ENCODE measurements at regions not wholly inside any gene's neighbourhood (a gene's known extent, or its start where the extent isn't known, plus 50 kb on each side); places are given as distances from the start of the nearest gene placed in this dataset.

DNA sequence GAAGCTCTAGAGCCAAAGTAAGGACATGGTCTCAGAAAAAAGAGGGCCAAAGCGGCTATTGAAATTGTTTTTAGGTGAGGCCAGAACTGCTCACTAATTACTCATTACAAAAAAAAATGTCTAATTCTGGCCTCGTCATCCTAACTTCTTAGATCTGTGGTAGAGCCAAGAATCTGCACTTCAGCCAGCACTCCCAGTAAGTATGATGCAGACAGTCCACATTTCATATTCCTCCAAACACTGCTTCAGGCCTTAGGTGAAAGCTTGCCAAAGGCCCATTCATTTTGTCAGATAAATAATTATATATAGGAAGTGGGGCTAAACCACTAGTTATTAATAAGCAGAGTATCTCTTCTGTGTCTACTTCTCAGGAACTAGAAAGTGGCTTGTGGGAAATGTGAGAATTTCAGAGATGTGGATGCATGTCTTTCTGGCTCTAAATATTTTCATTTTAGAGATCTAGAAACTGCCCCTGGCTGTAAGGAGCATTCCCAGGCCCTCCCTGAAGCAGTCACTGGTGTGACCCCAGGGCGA, 554.0 kb downstream of the TLE4 start:
- no peaks in the 10 kb centered on the region for H3K4me1 ChIP-seq (replicated peaks in 1 of 4; ENCODE audit: control insufficient read depth in 3 of 4, insufficient read depth in 4 of 4, low read length in 3 of 4)
- TF ChIP-seq CHD2 (IDR thresholded peaks at IDR 0.05; ENCODE audit: low read length) = no peak
- TF ChIP-seq TBP (IDR thresholded peaks at IDR 0.05; ENCODE audit: low read depth, low read length) = no peak
- TF ChIP-seq JUND (IDR thresholded peaks at IDR 0.05; ENCODE audit: low read length) = no peak
- no peak for TF ChIP-seq USF2 (IDR thresholded peaks at IDR 0.05; ENCODE audit: low read length)
- no peak overlapping the region for H3K9ac ChIP-seq (replicated peaks in 1 of 4; ENCODE audit: extremely low read depth in 1 of 4, low read depth in 3 of 4, low read length in 3 of 4)
- CTCF ChIA-PET (ENCODE audit: partially characterized antibody) = interaction anchor here (0.7 kb wide), 1 partner anchor 20 kb away, joined by 3 read pairs; no protein-coding TSS in a partner anchor
- no peak for FAIRE-seq
- H3K79me2 ChIP-seq (ENCODE audit: control insufficient read depth in 1 of 2, insufficient read depth in 2 of 2, low read length in 2 of 2) = no peaks in the 10 kb centered on the region
- no peak overlapping the region for H2BK5ac ChIP-seq (ENCODE audit: low read depth, low read length)
- H4K91ac ChIP-seq (replicated peaks; ENCODE audit: insufficient read length, low read length) = no peak overlapping the region
- H2BK15ac ChIP-seq (ENCODE audit: low read length) = no peak overlapping the region
- H2AK5ac ChIP-seq (ENCODE audit: low read depth, low read length) = no peak overlapping the region
- no peak overlapping the region for H3K4me3 ChIP-seq (ENCODE audit: extremely low read depth in 1 of 4, insufficient read depth in 2 of 4, low read depth in 3 of 4, low read length in 4 of 4)
- H3K18ac ChIP-seq (ENCODE audit: extremely low read depth, low read length) = no peak overlapping the region
- no peak overlapping the region for H2BK12ac ChIP-seq (ENCODE audit: low read depth, low read length)
- no peak overlapping the region for H2AFZ ChIP-seq (ENCODE audit: low read length)
- no peak overlapping the region for H3K4me2 ChIP-seq (ENCODE audit: insufficient read depth in 1 of 2, low read depth in 2 of 2, low read length in 2 of 2)
- no peak overlapping the region for H3K14ac ChIP-seq (ENCODE audit: insufficient read length)
- H3K79me1 ChIP-seq (ENCODE audit: low read depth, low read length) = no peaks in the 10 kb centered on the region
- H3K27me3 ChIP-seq (replicated peaks in 1 of 4; ENCODE audit: control insufficient read depth in 3 of 4, extremely low read depth in 1 of 4, insufficient read depth in 3 of 4, low read length in 3 of 4) = no peaks in the 10 kb centered on the region
- no peak overlapping the region for H3K23ac ChIP-seq (ENCODE audit: insufficient read length)
- POLR2A ChIA-PET (ENCODE audit: partially characterized antibody) = no interaction called here
- H3K36me3 ChIP-seq (ENCODE audit: control insufficient read depth in 2 of 4, insufficient read depth in 4 of 4, low read length in 3 of 4) = no peaks in the 10 kb centered on the region
- no peak overlapping the region for H2BK20ac ChIP-seq (ENCODE audit: low read length)
- H4K8ac ChIP-seq (ENCODE audit: extremely low read depth, insufficient read depth, low read length) = no peak overlapping the region
- H3K4ac ChIP-seq (replicated peaks; ENCODE audit: insufficient read length, low read depth, low read length) = no peak overlapping the region
- H3K9me3 ChIP-seq (ENCODE audit: insufficient read depth in 2 of 2, low read depth in 1 of 2, low read length in 1 of 2) = no peaks in the 10 kb centered on the region
- WGBS, 2 experiments (ENCODE audit: extremely low coverage in 1 of 2, insufficient coverage in 1 of 2, insufficient read length in 1 of 2, insufficient replicate concordance in 2 of 2, low coverage in 1 of 2, low lambda C conversion rate in 2 of 2, missing lambda C conversion rate in 1 of 2) = 92% methylated on average over 3 of the region's 3 CpGs; no CpG with 5 or more reads in 1 of the 2 experiments
- H4K20me1 ChIP-seq (replicated peaks in 1 of 2; ENCODE audit: control insufficient read depth in 1 of 2, insufficient read depth in 2 of 2, low read length in 2 of 2) = no peaks in the 10 kb centered on the region
- no peak overlapping the region for H3K56ac ChIP-seq (replicated peaks; ENCODE audit: insufficient read length, low read depth, low read length)
- no peak for DNase-seq (ENCODE audit: low read depth in 1 of 2, low spot score in 2 of 2)
- H2BK120ac ChIP-seq (replicated peaks; ENCODE audit: low read depth, low read length) = no peak overlapping the region
- no peak overlapping the region for H3K27ac ChIP-seq (ENCODE audit: low read depth, low read length)
- no peaks in the 10 kb centered on the region for H3K23me2 ChIP-seq (ENCODE audit: low read depth, low read length)
- H4K5ac ChIP-seq (ENCODE audit: insufficient read length, low read depth, low read length) = no peak overlapping the region
